ENCODE measurements at regions not wholly inside any gene's neighbourhood (a gene's known extent, or its start where the extent isn't known, plus 50 kb on each side); places are given as distances from the start of the nearest gene placed in this dataset.

DNA sequence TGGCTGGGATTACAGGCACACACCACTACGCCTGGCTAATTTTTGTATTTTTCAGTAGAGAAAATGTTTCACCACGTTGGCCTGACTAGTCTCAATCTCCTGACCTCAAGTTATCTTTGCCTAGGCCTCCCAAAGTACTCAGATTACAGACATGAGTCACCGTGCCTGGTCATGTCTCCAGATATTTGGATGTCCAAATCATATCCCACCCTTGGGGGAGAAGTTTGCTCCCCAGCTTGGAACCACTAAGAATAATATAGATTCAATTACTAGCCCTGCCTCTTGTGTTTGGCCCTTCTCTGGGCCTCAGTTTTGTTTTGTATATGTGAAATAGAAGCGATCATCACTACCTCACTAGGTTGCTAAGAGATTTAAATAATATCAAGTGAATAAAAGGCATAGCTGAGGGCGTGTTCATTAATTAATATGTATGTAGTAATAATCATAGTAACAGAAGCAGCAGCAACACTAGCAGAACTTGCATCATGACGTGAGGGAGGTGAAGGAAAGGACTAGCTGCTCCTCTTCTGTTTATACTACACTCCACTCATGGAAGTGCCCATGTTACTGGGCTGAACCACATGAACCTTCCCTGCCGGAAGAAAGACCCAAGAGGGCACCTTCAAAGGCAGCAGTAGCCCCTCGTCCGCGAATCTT is 253.6 kb upstream of the XYLT1 start:
- H3K9ac ChIP-seq (ENCODE audit: low read depth, low read length): no peak overlapping the region
- H3K9me3 ChIP-seq (ENCODE audit: control insufficient read depth, insufficient read depth, low read length): no peaks in the 10 kb centered on the region
- H3K36me3 ChIP-seq (ENCODE audit: insufficient read depth, low read length): no peaks in the 10 kb centered on the region
- H3K4me1 ChIP-seq (ENCODE audit: insufficient read depth, low read length): no peaks in the 10 kb centered on the region

DNA sequence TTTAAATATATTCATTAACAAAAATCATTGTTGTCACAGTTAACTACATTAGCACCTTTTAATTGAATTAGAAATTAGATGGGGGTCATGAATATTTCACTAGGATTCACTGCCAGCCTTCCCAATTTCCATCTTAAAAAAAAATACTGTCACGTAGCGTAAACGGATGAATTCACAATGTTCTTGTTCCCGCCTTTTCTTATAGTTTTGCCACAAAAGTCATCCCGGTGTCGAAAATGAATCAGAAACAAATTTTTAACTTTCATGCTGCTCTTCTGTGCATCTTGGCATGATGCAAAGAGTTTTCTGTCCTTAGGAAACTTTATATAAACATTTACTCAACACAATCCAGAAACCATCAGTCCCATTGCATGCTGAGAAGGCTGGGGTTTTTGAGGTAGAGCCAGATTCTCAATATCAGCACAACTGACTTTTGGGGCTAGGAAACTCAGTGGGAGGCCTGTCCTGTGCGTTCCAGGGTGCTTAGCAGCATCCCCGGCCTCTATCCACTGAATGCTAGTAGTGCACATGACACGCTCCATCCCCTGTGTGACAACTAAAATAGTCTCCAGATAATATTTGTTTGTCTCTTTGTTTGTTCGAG is 252.9 kb upstream of the XYLT1 start:
- no peaks in the 10 kb centered on the region for H3K9me3 ChIP-seq (ENCODE audit: control insufficient read depth, insufficient read depth, low read length)
- no peaks in the 10 kb centered on the region for H3K4me1 ChIP-seq (ENCODE audit: insufficient read depth, low read length)
- no peaks in the 10 kb centered on the region for H3K36me3 ChIP-seq (ENCODE audit: insufficient read depth, low read length)
- H3K9ac ChIP-seq (ENCODE audit: low read depth, low read length): no peak overlapping the region

DNA sequence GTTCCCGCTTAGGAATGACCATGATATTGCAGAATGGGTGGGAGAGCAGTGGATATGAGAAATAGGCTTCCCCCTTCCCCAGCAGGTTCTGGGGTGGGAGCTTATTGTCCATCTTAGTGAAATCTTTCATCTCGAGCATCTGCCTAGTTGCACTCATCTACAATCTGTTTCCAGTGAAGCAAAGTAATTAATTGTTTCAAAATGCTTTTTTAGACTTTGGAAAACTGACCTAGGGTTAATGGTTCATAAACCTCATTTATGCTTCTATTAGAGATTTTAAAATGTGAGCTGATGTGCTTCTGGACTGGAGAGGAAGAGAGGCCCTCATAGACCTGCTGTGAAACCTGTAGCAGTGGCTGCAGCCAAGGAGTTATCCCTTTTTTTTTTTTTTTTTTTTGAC is 247.7 kb upstream of the XYLT1 start:
- Histone ChIP-seq H3K9me3 (ENCODE audit: control insufficient read depth, insufficient read depth, low read length) (no peaks in the 10 kb centered on the region), H3K9ac (ENCODE audit: low read depth, low read length) (no peak overlapping the region), H3K36me3 (ENCODE audit: insufficient read depth, low read length) (no peaks in the 10 kb centered on the region), H3K4me1 (ENCODE audit: insufficient read depth, low read length) (no peaks in the 10 kb centered on the region)

DNA sequence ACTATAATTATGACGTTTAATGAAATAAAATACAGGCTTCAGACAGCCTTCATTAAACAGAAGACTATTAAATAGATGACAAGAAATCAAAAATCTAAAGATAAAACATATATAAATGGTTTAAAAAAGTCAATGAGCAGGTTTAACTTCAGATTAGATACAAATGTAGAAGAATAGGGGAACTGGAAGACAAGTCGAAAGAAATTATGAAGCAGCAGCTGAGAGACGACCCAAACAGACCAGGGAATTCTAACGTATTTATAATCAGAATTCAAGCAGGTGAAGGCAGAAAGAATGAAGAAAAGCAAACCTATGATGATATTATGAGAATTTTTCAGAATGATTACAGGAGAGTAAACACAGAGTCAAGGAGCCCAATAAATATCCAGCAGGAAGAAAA is 235.1 kb upstream of the XYLT1 start:
- Histone ChIP-seq H3K9ac (ENCODE audit: low read depth, low read length) (no peak overlapping the region), H3K9me3 (ENCODE audit: control insufficient read depth, insufficient read depth, low read length) (no peaks in the 10 kb centered on the region; the same call in 1 of the 2 replicates), H3K36me3 (ENCODE audit: insufficient read depth, low read length) (no peaks in the 10 kb centered on the region; the same call in 1 of the 2 replicates), H3K4me1 (ENCODE audit: insufficient read depth, low read length) (no peaks in the 10 kb centered on the region)

DNA sequence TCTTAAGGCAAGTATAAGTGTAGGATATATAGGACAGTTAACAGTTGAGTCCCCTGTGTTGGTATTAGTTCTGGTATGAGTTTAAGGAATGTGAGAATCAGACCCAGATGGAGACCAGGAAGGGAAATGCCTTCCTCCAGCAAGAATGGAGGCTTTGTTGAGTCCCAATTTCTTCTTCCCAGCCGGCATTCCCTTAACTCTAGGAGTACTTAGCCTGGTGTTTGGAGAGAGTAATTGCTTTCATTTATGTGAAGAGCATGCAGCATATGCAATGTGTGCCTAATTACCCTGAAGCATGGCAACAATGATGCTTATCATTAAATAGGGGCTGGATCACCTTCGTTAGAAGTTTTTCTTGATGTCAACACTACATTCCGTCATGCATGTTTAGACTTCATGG is 225.9 kb upstream of the XYLT1 start:
- Histone ChIP-seq H3K4me1 (ENCODE audit: insufficient read depth, low read length) (no peaks in the 10 kb centered on the region), H3K9ac (ENCODE audit: low read depth, low read length) (no peak overlapping the region), H3K36me3 (ENCODE audit: insufficient read depth, low read length) (no peaks in the 10 kb centered on the region), H3K9me3 (ENCODE audit: control insufficient read depth, insufficient read depth, low read length) (no peaks in the 10 kb centered on the region)

DNA sequence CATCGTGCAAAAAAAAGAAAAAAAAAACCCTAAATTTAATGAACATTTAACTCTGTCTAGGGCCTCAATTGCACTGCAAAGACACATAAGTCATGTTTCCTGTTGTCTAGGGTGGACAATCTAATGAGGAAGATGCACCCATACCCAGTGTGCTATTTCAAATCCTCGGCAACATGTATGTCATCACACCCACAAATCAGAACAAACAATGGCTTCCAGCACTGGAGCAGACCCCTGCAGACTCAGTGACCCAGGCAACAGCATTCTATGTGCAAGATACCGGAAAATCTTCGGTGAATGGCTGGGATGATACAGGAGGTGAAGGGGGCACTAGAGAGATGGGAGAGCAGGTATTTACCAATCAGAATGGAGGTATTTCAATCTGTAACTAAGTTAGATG is 221.7 kb upstream of the XYLT1 start:
- H3K36me3 ChIP-seq (ENCODE audit: insufficient read depth, low read length): no peaks in the 10 kb centered on the region
- H3K9me3 ChIP-seq (ENCODE audit: control insufficient read depth, insufficient read depth, low read length): no peaks in the 10 kb centered on the region
- 0 out of 2 replicates have a peak, but pooled peaks cover 3% of the 10 kb centered on the region for H3K4me1 ChIP-seq (ENCODE audit: insufficient read depth, low read length)
- H3K9ac ChIP-seq (ENCODE audit: low read depth, low read length): no peak overlapping the region

DNA sequence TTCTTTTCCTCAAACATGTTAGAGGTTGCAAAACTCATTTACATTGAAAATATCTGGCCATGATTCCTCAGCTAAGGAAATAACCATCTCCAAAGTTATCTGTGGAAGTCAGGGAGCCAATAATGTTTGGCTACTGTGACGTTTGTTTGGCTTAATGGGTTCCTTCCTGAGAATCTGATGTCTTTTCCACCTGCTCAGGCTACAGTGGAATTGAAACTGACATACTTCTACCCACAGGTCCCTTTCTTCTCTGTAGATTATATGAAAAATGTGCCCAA is 221.1 kb upstream of the XYLT1 start:
- no peaks in the 10 kb centered on the region for H3K36me3 ChIP-seq (ENCODE audit: insufficient read depth, low read length)
- H3K9me3 ChIP-seq (ENCODE audit: control insufficient read depth, insufficient read depth, low read length): no peaks in the 10 kb centered on the region
- 0 out of 2 replicates have a peak, but pooled peaks cover 3% of the 10 kb centered on the region for H3K4me1 ChIP-seq (ENCODE audit: insufficient read depth, low read length)
- no peak overlapping the region for H3K9ac ChIP-seq (ENCODE audit: low read depth, low read length)

DNA sequence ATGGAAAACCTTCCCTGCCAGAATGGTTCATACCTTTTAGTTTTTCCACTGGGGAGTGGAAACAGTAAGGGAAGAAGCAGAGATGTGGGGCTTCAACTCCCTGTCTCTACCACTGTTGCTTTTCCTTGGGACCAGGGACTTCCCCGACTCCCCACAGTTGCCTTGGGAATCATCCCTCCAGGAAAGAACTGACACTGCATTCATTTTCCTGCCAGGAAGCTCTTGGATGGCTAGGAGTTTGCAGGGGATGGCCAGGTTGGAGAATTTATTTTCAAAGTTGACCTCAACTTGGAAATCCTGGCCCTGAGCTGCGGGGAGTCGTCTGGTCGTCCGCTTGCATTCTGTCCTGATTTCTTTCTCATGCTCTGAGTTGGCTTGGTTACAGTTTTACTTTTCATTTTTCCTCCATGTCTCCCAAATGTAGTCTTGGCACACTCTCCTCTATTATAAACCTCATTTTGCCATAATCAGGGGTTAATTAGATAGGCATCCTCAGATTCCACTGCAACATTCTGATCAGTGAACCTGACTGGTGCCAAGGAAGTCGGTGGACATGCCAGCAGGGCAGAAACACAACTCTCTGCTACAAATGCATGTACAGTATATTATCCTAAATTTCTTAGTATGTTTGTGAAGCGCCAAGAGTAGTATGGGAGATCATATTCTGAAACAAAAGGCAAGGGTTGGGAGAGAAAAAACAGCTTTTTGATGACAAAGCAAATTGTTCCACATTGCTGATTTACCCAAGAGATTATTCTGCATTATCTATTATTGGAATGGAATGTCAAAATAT is 220.5 kb upstream of the XYLT1 start:
- Histone ChIP-seq H3K9me3 (ENCODE audit: control insufficient read depth, insufficient read depth, low read length) (no peaks in the 10 kb centered on the region), H3K4me1 (ENCODE audit: insufficient read depth, low read length) (0 out of 2 replicates have a peak, but pooled peaks cover 3% of the 10 kb centered on the region)

DNA sequence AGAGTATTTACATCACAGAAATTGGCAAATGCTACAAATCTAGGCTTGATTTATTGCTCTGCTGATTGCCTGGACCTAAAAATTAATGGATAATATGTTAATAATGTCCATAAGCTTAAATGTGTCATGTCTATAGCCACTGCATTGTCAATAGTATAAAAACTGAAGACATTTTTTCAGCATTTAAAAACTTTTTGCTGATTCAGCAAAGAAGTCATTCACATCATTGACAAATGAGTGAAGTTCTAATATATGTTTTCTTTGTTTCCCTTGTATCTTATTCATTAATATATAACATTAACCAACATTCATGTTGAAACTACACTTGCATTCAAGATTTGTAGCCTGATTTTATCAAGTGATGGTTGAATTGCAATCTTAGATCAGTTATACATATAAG is 214.7 kb upstream of the XYLT1 start:
- H3K4me1 ChIP-seq (ENCODE audit: insufficient read depth, low read length): no peaks in the 10 kb centered on the region
- H3K9me3 ChIP-seq (ENCODE audit: control insufficient read depth, insufficient read depth, low read length): no peaks in the 10 kb centered on the region
- no peak overlapping the region for H3K9ac ChIP-seq (ENCODE audit: low read depth, low read length)
- H3K36me3 ChIP-seq (ENCODE audit: insufficient read depth, low read length): no peaks in the 10 kb centered on the region

More for the DNA sequence above, 220.5 kb upstream of the XYLT1 start:
- no peak overlapping the region for H3K9ac ChIP-seq (ENCODE audit: low read depth, low read length)
- H3K36me3 ChIP-seq (ENCODE audit: insufficient read depth, low read length): no peaks in the 10 kb centered on the region

DNA sequence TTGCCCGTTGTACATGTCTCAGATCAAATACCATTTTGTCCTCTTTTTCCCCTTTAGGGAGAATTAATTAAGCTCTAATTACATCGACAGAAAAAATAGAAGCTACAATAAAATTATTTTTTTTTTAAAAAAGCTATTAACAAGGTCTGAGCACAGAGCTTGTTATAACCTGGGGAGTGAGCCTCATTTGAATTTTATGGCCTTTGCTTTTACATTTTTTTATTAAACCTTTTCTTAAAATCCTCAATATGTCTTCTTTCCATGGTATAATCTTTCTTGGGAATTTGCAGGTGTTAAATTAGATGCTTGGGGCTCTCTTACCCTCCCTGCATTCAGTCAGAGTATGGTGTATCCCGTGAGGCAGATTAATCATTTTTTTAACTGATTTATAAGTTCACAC is 212.5 kb upstream of the XYLT1 start:
- Histone ChIP-seq H3K36me3 (ENCODE audit: insufficient read depth, low read length) (no peaks in the 10 kb centered on the region), H3K9ac (ENCODE audit: low read depth, low read length) (no peak overlapping the region), H3K9me3 (ENCODE audit: control insufficient read depth, insufficient read depth, low read length) (0 out of 2 replicates have a peak, but pooled peaks cover 4% of the 10 kb centered on the region), H3K4me1 (ENCODE audit: insufficient read depth, low read length) (no peaks in the 10 kb centered on the region)

DNA sequence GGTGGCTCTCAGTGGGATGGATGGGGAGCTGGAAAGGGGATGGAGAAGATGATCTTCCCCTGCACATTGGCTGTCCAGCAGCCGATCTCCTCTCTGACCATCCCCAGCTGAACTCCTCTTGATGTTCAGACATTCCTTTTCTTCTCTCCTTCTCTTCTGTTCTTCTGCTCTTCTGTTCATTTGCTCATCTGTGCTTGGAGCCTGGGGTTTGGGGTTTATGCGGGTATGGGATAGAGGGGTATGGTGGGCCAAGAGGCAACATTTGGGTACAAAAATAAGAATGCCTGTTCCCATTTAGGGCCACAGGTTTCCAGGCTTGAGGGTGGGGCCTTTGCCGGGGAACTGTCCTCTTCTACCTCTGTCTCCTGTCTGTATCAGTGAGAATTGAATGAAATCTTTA is 205.4 kb upstream of the XYLT1 start:
- H3K36me3 ChIP-seq (ENCODE audit: insufficient read depth, low read length): no peaks in the 10 kb centered on the region
- H3K9ac ChIP-seq (ENCODE audit: low read depth, low read length): no peak overlapping the region
- H3K9me3 ChIP-seq (ENCODE audit: control insufficient read depth, insufficient read depth, low read length): 0 out of 2 replicates have a peak, but pooled peaks cover 4% of the 10 kb centered on the region
- no peaks in the 10 kb centered on the region for H3K4me1 ChIP-seq (ENCODE audit: insufficient read depth, low read length)

DNA sequence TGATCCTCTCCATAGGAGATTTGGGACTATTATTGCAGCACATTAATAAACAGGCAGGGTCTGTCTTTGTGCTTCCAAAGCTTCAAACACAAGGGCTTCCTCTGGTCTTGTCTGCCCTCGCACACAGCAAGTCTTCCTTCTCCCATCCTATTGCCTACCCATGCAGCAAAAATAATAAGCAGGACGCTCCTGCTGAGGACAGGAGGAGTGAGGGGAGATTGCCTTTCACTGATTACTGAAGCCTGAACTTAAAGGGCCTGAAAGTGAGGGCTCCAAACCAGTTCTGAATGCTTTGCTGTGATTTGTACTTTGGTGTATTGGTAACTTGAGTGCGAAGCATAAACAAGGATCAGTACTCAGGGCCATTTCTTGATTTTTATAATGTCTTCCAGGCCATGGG is 197.6 kb upstream of the XYLT1 start:
- Histone ChIP-seq H3K36me3 (ENCODE audit: insufficient read depth, low read length) (no peaks in the 10 kb centered on the region), H3K9me3 (ENCODE audit: control insufficient read depth, insufficient read depth, low read length) (no peaks in the 10 kb centered on the region), H3K9ac (ENCODE audit: low read depth, low read length) (no peak overlapping the region), H3K4me1 (ENCODE audit: insufficient read depth, low read length) (no peaks in the 10 kb centered on the region)

DNA sequence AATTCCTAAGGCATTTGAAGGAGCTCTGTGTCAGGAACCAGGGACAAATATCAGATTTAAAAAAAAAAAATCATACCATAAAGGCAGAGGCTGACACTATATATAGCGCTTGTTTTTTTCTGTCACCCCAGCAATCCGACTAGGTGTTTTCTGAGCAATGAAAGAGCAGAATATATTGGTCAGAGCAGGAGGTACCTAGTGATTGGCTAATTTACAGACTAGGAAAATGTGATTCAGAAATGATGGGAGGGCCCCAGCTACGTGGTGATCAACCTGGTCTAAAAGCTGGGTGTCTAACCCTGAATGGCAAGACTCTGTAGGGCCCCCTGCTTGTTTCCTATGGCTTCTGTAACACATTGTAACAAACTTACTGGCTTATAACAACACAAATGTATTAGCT is 195.5 kb upstream of the XYLT1 start:
- H3K36me3 ChIP-seq (ENCODE audit: insufficient read depth, low read length): no peaks in the 10 kb centered on the region
- no peaks in the 10 kb centered on the region for H3K4me1 ChIP-seq (ENCODE audit: insufficient read depth, low read length)
- no peak overlapping the region for H3K9ac ChIP-seq (ENCODE audit: low read depth, low read length)
- H3K9me3 ChIP-seq (ENCODE audit: control insufficient read depth, insufficient read depth, low read length): no peaks in the 10 kb centered on the region

DNA sequence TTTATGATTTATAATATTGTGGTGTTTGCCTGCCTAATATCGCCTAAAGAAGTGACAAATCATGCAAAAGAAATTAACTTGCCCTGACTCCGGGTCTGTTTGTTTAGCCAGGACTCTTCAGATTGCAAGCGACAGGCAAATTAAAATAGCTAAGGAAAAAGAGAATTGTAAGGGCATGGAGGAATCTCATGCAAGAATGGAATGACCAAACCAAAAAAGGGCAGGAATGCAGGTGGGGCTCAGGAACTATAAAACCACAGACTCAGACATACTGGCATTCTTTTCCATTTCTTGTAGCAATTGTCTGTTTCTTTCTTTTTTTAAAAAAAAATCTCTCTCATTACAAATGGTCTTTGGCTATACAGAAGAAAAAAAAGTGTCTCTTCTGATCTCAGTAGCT is 188.1 kb upstream of the XYLT1 start:
- Histone ChIP-seq H3K9me3 (ENCODE audit: control insufficient read depth, insufficient read depth, low read length) (no peaks in the 10 kb centered on the region), H3K36me3 (ENCODE audit: insufficient read depth, low read length) (no peaks in the 10 kb centered on the region), H3K9ac (ENCODE audit: low read depth, low read length) (no peak overlapping the region), H3K4me1 (ENCODE audit: insufficient read depth, low read length) (peaks cover 17% of the 10 kb centered on the region; the same call in 1 of the 2 replicates)

DNA sequence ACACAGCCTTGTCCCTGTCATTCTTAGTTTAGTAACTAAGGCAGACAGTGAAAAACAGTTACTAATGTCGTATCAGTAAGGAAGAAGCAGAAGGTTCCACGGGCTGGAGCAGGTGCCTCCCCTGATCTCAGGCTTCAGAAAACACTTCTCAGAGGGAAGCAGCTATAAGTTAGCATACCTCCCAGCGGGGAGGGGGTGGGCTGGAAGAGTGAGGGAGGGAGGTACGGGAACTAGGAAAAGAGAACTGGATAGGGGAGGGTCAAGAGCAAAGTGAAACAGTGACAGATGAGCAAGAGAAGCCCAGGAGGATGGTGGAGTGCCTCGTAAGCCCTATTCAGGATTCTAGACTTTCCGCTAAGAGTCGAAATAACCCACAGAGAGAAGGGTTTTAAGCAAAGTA is 186.3 kb upstream of the XYLT1 start:
- H3K9ac ChIP-seq (ENCODE audit: low read depth, low read length): no peak overlapping the region
- H3K4me1 ChIP-seq (ENCODE audit: insufficient read depth, low read length): peaks cover 17% of the 10 kb centered on the region; the same call in 1 of the 2 replicates
- no peaks in the 10 kb centered on the region for H3K9me3 ChIP-seq (ENCODE audit: control insufficient read depth, insufficient read depth, low read length)
- H3K36me3 ChIP-seq (ENCODE audit: insufficient read depth, low read length): no peaks in the 10 kb centered on the region

Measured in ES-I3 (cell line).